ENCODE measurements at regions not wholly inside any gene's neighbourhood (a gene's known extent, or its start where the extent isn't known, plus 50 kb on each side); places are given as distances from the start of the nearest gene placed in this dataset.
A peak's percentile ranks its signal among the peaks of the same experiment; 100 is the strongest.

GRCh38 chr2:176795823-176796222 is 416.8 kb upstream of the HNRNPA3 start:
- TF ChIP-seq SRF (IDR thresholded peaks at IDR 0.05; ENCODE audit: low read depth, low read length) = no peak
- no peak for TF ChIP-seq ZSCAN29 (CRISPR knock-in tag; conservative IDR thresholded peaks at IDR 0.05)
- no peak for TF ChIP-seq E2F5 (CRISPR knock-in tag; conservative IDR thresholded peaks at IDR 0.05)
- no peak for TF ChIP-seq CTCF (CRISPR knock-in tag; IDR thresholded peaks at IDR 0.05)
- no peak for TF ChIP-seq SMAD1 (CRISPR knock-in tag; IDR thresholded peaks at IDR 0.05; ENCODE audit: borderline replicate concordance, low read depth)
- TF ChIP-seq ZNF543 (CRISPR knock-in tag; IDR thresholded peaks at IDR 0.05) = no peak
- TF ChIP-seq ZNF761 (CRISPR knock-in tag; conservative IDR thresholded peaks at IDR 0.05) = no peak
- no peak for TF ChIP-seq LBX2 (CRISPR knock-in tag; IDR thresholded peaks at IDR 0.05; ENCODE audit: borderline replicate concordance)
- no peak for TF ChIP-seq ZNF318 (CRISPR knock-in tag; IDR thresholded peaks at IDR 0.05)
- no peak for TF ChIP-seq CHCHD3 (CRISPR knock-in tag; IDR thresholded peaks at IDR 0.05)
- no peak for TF ChIP-seq SNAPC5 (CRISPR knock-in tag; IDR thresholded peaks at IDR 0.05; ENCODE audit: borderline replicate concordance)
- TF ChIP-seq KDM1A (CRISPR knock-in tag; IDR thresholded peaks at IDR 0.05) = peak; percentile 83; the same call in 1 of the 2 replicates
- no peak for TF ChIP-seq E2F1 (CRISPR knock-in tag; IDR thresholded peaks at IDR 0.05)
- TF ChIP-seq USF2 (IDR thresholded peaks at IDR 0.05; ENCODE audit: low read depth, low read length) = no peak
- no peak for TF ChIP-seq USF2 (CRISPR knock-in tag; IDR thresholded peaks at IDR 0.05; ENCODE audit: borderline replicate concordance)

Measured in HepG2 (cell line).